IMR-90 (cell line): ENCODE measurements at regions not wholly inside any gene's neighbourhood (a gene's known extent, or its start where the extent isn't known, plus 50 kb on each side); places are given as distances from the start of the nearest gene placed in this dataset.

Experiments
- ATAC-seq: fragments of 200-7000 bp; cut with Tn5 transposase; 2 replicates; pipeline ENCODE4 v1.9.1; 2020; ENCODE audit warnings: low read depth, mild to moderate bottlenecking, moderate library complexity
- BruUV-seq: library from RNA; stranded (reverse); fragments of 400-500 nt; replicated peaks from 2 replicates; lab custom pipeline; 2021; lab: Mats Ljungman, UMichigan
- CTCF ChIA-PET: fragments of 300-600 bp; formaldehyde crosslinking; extraction: SDS; loops from one replicate; lab custom pipeline; 2021; ENCODE audit warnings: antibody characterized with exemption; lab: Yijun Ruan, JAX
- POLR2A ChIA-PET: fragments of 300-600 bp; sonication (Branson Sonifier 250); formaldehyde crosslinking; loops from one replicate; lab custom pipeline; 2022; ENCODE audit warnings: antibody characterized with exemption; ENCODE audit not compliant: unreplicated experiment; lab: Charles Lee
- DNase-seq: peaks from one replicate; pipeline ENCODE4 v3.0.0; 2013
- H2AFZ ChIP-seq: replicated peaks from 2 replicates; pipeline ENCODE3; 2013; ENCODE audit warnings: low read length, mild to moderate bottlenecking; ENCODE audit not compliant: poor library complexity
- H2AK5ac ChIP-seq: 2 replicates; pipeline ENCODE4 v1.6.1; 2013; ENCODE audit warnings: low read depth, low read length, inconsistent platforms
- H2AK9ac ChIP-seq: replicated peaks from 2 replicates; pipeline ENCODE3; 2013; ENCODE audit warnings: mild to moderate bottlenecking, low read depth, low read length, moderate library complexity; ENCODE audit not compliant: poor library complexity
- H2BK120ac ChIP-seq: 2 replicates; pipeline ENCODE4 v1.6.1; 2013; ENCODE audit warnings: low read depth, low read length, inconsistent platforms
- H2BK15ac ChIP-seq: 3 replicates; pipeline ENCODE4 v1.6.1; 2013; ENCODE audit warnings: low read depth, low read length, inconsistent platforms
- H2BK20ac ChIP-seq: 2 replicates; pipeline ENCODE4 v1.6.1; 2013; ENCODE audit warnings: low read depth, mild to moderate bottlenecking, inconsistent platforms, low read length, moderate library complexity
- H2BK5ac ChIP-seq: 2 replicates; pipeline ENCODE4 v1.6.1; 2013; ENCODE audit warnings: mild to moderate bottlenecking, low read depth, low read length, inconsistent platforms; ENCODE audit not compliant: poor library complexity, severe bottlenecking
- H3K14ac ChIP-seq: replicated peaks from 2 replicates; pipeline ENCODE4 v1.6.1; 2013; ENCODE audit warnings: low read depth, low read length, inconsistent platforms
- H3K18ac ChIP-seq: 2 replicates; pipeline ENCODE4 v1.6.1; 2013; ENCODE audit warnings: low read depth, low read length, control low read depth
- H3K23ac ChIP-seq: 2 replicates; pipeline ENCODE4 v1.6.1; 2013; ENCODE audit warnings: low read depth, low read length, inconsistent platforms
- H3K27ac ChIP-seq: 2 replicates; pipeline ENCODE4 v1.5.1; 2013; ENCODE audit warnings: mild to moderate bottlenecking, control low read depth, low read length; ENCODE audit not compliant: insufficient read depth
- H3K27me3 ChIP-seq: 2 replicates; pipeline ENCODE4 v1.6.1; 2013; ENCODE audit warnings: low read length; ENCODE audit not compliant: control insufficient read depth, insufficient read depth
- H3K36me3 ChIP-seq: 2 replicates; pipeline ENCODE4 v1.6.1; 2013; ENCODE audit warnings: low read length, mixed read lengths; ENCODE audit not compliant: control insufficient read depth, insufficient read depth
- H3K4ac ChIP-seq: 2 replicates; pipeline ENCODE4 v1.6.1; 2013; ENCODE audit warnings: low read depth, low read length, inconsistent platforms
- H3K4me1 ChIP-seq: 2 replicates; pipeline ENCODE4 v1.6.1; 2013; ENCODE audit warnings: low read length, mixed read lengths; ENCODE audit not compliant: control insufficient read depth, insufficient read depth
- H3K4me2 ChIP-seq: 2 replicates; pipeline ENCODE4 v1.6.1; 2013; ENCODE audit warnings: low read depth, mild to moderate bottlenecking, control low read depth, low read length, moderate library complexity
- H3K4me3 ChIP-seq: 2 replicates; pipeline ENCODE4 v1.5.1; 2013; ENCODE audit warnings: low read depth, mild to moderate bottlenecking, control low read depth, low read length, moderate library complexity; ENCODE audit not compliant: insufficient read depth
- H3K56ac ChIP-seq: 2 replicates; pipeline ENCODE4 v1.6.1; 2013; ENCODE audit warnings: low read length, inconsistent platforms; ENCODE audit not compliant: insufficient read depth; ENCODE audit errors: extremely low read depth
- H3K79me1 ChIP-seq, 2 experiments: 2 replicates each; pipeline ENCODE4 v1.6.1; 2013; ENCODE audit warnings: low read length in 2 of 2, inconsistent platforms in 1 of 2, low read depth in 1 of 2
- H3K9ac ChIP-seq: 2 replicates; pipeline ENCODE4 v1.6.1; 2013; ENCODE audit warnings: low read depth, low read length, control low read depth
- H3K9me1 ChIP-seq: 2 replicates; pipeline ENCODE4 v1.6.1; 2013; ENCODE audit warnings: low read length, inconsistent platforms; ENCODE audit not compliant: insufficient read depth
- H3K9me3 ChIP-seq: 2 replicates; pipeline ENCODE4 v1.6.1; 2013; ENCODE audit warnings: low read length; ENCODE audit not compliant: control insufficient read depth, insufficient read depth
- H4K20me1 ChIP-seq: 2 replicates; pipeline ENCODE4 v1.6.1; 2013; ENCODE audit warnings: low read length, inconsistent platforms; ENCODE audit not compliant: insufficient read depth
- H4K5ac ChIP-seq: 2 replicates; pipeline ENCODE4 v1.6.1; 2013; ENCODE audit warnings: mild to moderate bottlenecking, low read depth, low read length, control low read depth
- H4K8ac ChIP-seq, 2 experiments: 2 replicates each; pipeline ENCODE4 v1.6.1; 2013; ENCODE audit warnings: low read depth in 2 of 2, low read length in 2 of 2, control low read depth in 1 of 2, inconsistent platforms in 1 of 2
- H4K91ac ChIP-seq: 2 replicates; pipeline ENCODE4 v1.6.1; 2013; ENCODE audit warnings: low read depth, low read length, inconsistent platforms; ENCODE audit not compliant: insufficient read depth
- CHD1 ChIP-seq: IDR thresholded peaks from 2 replicates; pipeline ENCODE4 v1.6.1; 2012; ENCODE audit warnings: low read depth, low read length, improper control_type of control experiment
- FOS ChIP-seq: fragments of 150-350 bp; IDR thresholded peaks from 2 replicates; pipeline ENCODE4 v1.6.1; 2016; ENCODE audit warnings: low read depth, low read length
- MAFK ChIP-seq: IDR thresholded peaks from 2 replicates; pipeline ENCODE4 v1.6.1; 2012; ENCODE audit warnings: low read depth, low read length, improper control_type of control experiment
- RAD21 ChIP-seq: IDR thresholded peaks from 2 replicates; pipeline ENCODE4 v1.6.1; 2012; ENCODE audit warnings: low read length, improper control_type of control experiment
- SMC3 ChIP-seq: fragments of 150-350 bp; IDR thresholded peaks from 2 replicates; pipeline ENCODE4 v1.6.1; 2016; ENCODE audit warnings: low read depth, mild to moderate bottlenecking, antibody characterized with exemption, low read length, moderate library complexity
- WGBS, 2 experiments: methylation state at CpG; one replicate each; pipeline versions ENCODE4 v1.1.5 to v1.1.7; 2013; ENCODE audit warnings: missing lambda C conversion rate in 2 of 2; ENCODE audit not compliant: insufficient read length in 1 of 2; ENCODE audit errors: extremely low coverage in 2 of 2; 5-methylcytosine and 5-hydroxymethylcytosine counted together
- dilution Hi-C: fragments of 300-500 bp; cut with HindIII; formaldehyde crosslinking; loops from one replicate; pipeline ENCODE4 v1.14.3; 2018; ENCODE audit warnings: low sequenced_read_pairs; ENCODE audit not compliant: unreplicated experiment
- in situ Hi-C: fragments of 300-500 bp; cut with MboI; formaldehyde crosslinking; loops from 3 replicates; pipeline ENCODE4 v1.14.3; 2019; ENCODE audit warnings: low sequenced_read_pairs, inconsistent platforms, mixed read lengths
- intact Hi-C: fragments of 100-400 bp; cut with micrococcal nuclease; formaldehyde crosslinking; loops from 2 replicates; pipeline ENCODE4 v1.10.0; 2022
- TF ChIP-seq, protein P1 (sequence below): fragments of 150-350 bp; IDR thresholded peaks from 2 replicates; pipeline ENCODE4 v1.6.1; 2017; ENCODE audit warnings: mild to moderate bottlenecking, antibody characterized with exemption, low read length, low read depth
- TF ChIP-seq, protein P2 (sequence below): fragments of 150-350 bp; IDR thresholded peaks from 2 replicates; pipeline ENCODE4 v1.6.1; 2016; ENCODE audit warnings: low read depth, mild to moderate bottlenecking, low read length, moderate library complexity, borderline replicate concordance

DNA sequence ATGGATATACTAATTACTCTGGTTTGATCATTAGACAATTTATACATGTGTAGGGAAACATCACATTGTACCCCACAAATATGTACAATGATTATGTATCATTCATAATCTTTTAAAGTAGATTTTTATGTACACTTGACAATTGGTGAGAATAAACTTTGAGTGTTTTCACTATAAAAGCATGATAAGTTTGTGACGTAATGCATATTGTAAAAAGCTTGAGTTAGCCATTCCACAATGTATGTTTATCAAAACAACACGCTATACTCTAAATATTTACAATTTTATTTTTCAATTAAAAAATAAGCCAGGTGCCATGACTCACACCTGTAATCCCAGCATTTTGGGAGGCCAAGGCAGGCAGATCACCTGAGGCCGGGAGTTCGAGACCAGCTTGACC lies 360.1 kb upstream of the ITGA1 start:
- Histone ChIP-seq H4K8ac (no peak overlapping the region), H2BK20ac (no peak overlapping the region), H3K23ac (no peak overlapping the region), H2BK120ac (no peak overlapping the region), H2BK15ac (no peak overlapping the region), H3K4me2 (no peak overlapping the region), H3K9me3 (no peaks in the 10 kb centered on the region), H4K20me1 (no peaks in the 10 kb centered on the region), H3K9ac (no peak overlapping the region), H2AK5ac (no peak overlapping the region), H3K79me1 (no peaks in the 10 kb centered on the region), H3K4me1 (no peaks in the 10 kb centered on the region), H2AFZ (no peak overlapping the region), H2AK9ac (no peak overlapping the region), H4K91ac (no peak overlapping the region), H3K36me3 (no peaks in the 10 kb centered on the region), H3K9me1 (no peaks in the 10 kb centered on the region), H3K4me3 (no peak overlapping the region), H3K27ac (no peak overlapping the region), H4K5ac (no peak overlapping the region), H3K18ac (no peak overlapping the region), H3K27me3 (no peaks in the 10 kb centered on the region), H3K56ac (no peak overlapping the region), H3K14ac (no peak overlapping the region), H2BK5ac (no peak overlapping the region), H3K4ac (no peak overlapping the region)
- dilution Hi-C loops, result no loop called here
- TF ChIP-seq, protein P1, sequence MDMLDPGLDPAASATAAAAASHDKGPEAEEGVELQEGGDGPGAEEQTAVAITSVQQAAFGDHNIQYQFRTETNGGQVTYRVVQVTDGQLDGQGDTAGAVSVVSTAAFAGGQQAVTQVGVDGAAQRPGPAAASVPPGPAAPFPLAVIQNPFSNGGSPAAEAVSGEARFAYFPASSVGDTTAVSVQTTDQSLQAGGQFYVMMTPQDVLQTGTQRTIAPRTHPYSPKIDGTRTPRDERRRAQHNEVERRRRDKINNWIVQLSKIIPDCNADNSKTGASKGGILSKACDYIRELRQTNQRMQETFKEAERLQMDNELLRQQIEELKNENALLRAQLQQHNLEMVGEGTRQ, result no peak
- TF ChIP-seq FOS (no peak), SMC3 (no peak), RAD21 (no peak), MAFK (no peak), CHD1 (no peak)
- TF ChIP-seq, protein P2, sequence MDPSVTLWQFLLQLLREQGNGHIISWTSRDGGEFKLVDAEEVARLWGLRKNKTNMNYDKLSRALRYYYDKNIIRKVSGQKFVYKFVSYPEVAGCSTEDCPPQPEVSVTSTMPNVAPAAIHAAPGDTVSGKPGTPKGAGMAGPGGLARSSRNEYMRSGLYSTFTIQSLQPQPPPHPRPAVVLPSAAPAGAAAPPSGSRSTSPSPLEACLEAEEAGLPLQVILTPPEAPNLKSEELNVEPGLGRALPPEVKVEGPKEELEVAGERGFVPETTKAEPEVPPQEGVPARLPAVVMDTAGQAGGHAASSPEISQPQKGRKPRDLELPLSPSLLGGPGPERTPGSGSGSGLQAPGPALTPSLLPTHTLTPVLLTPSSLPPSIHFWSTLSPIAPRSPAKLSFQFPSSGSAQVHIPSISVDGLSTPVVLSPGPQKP, result no peak
- POLR2A ChIA-PET, result no interaction called here
- CTCF ChIA-PET, result interaction anchor here (0.7 kb wide), 1 partner anchor 218 kb away, joined by 3 read pairs; no protein-coding TSS in a partner anchor
- no peak for DNase-seq
- intact Hi-C loops, result no loop called here
- BruUV-seq, result no TSS peak
- in situ Hi-C loops, result no loop called here
- no CpG with 5 or more reads among the region's 4 CpGs for WGBS, 2 experiments
- ATAC-seq, result no peak
